HepG2 (cell line): ENCODE measurements at regions not wholly inside any gene's neighbourhood (a gene's known extent, or its start where the extent isn't known, plus 50 kb on each side); places are given as distances from the start of the nearest gene placed in this dataset.

Experiments
- ATAC-seq: fragments of 200-7000 bp; cut with Tn5 transposase; 3 replicates; pipeline ENCODE4 v1.9.1; 2020; ENCODE audit warnings: mild to moderate bottlenecking, moderate library complexity
- BruUV-seq: library from RNA; stranded (reverse); fragments of 400-500 nt; replicated peaks from 2 replicates; lab custom pipeline; 2021; lab: Mats Ljungman, UMichigan
- CTCF ChIA-PET: fragments of 300-600 bp; formaldehyde crosslinking; extraction: SDS; loops from one replicate; lab custom pipeline; 2021; ENCODE audit warnings: low total read pairs, inconsistent platforms, low intra/inter-chr PET ratio; lab: Yijun Ruan, JAX
- POLR2A ChIA-PET: fragments of 350-600 bp; sonication (Branson Sonifier 250); formaldehyde crosslinking; loops from one replicate; lab custom pipeline; 2020; ENCODE audit warnings: antibody characterized with exemption, inconsistent platforms; lab: Yijun Ruan, JAX
- DNase-seq: peaks from one replicate; pipeline ENCODE4 v3.0.0-alpha.2; 2015; ENCODE audit warnings: low spot score
- FAIRE-seq: peaks from 3 replicates; lab custom pipeline; 2011; peaks lifted over from hg19 to GRCh38; lab: Jason Lieb, UNC
- H2AFZ ChIP-seq: one replicate; pipeline ENCODE4 v1.6.1; 2011; ENCODE audit warnings: low read length, inconsistent platforms
- H3K27ac ChIP-seq: fragments of 300-600 bp; 3 replicates; pipeline ENCODE4 v1.8.0; 2011; ENCODE audit warnings: mixed run types, mild to moderate bottlenecking, mixed read lengths, low read length, inconsistent platforms; ENCODE audit not compliant: insufficient read depth; ENCODE audit errors: extremely low read length
- H3K27me3 ChIP-seq, 2 experiments: fragments of 200-600 bp in 1 of 2; 2 replicates in 1 of 2; 3 replicates in 1 of 2; pipeline versions ENCODE4 v1.6.0 to v1.8.0; 2011; ENCODE audit warnings: low read length in 2 of 2, mild to moderate bottlenecking in 2 of 2, moderate library complexity in 2 of 2, inconsistent platforms in 1 of 2; ENCODE audit not compliant: insufficient read depth in 2 of 2, control insufficient read depth in 1 of 2
- H3K36me3 ChIP-seq, 2 experiments: fragments of 200-600 bp in 1 of 2; replicated peaks in 1 of 2; 2 replicates in 1 of 2; 3 replicates in 1 of 2; pipeline versions ENCODE4 v1.5.1 to v1.8.0; 2011; ENCODE audit warnings: low read length in 2 of 2, inconsistent platforms in 1 of 2; ENCODE audit not compliant: insufficient read depth in 2 of 2, control insufficient read depth in 1 of 2
- H3K4me1 ChIP-seq: 2 replicates; pipeline ENCODE4 v1.5.1; 2012; ENCODE audit warnings: low read length, inconsistent platforms; ENCODE audit not compliant: insufficient read depth
- H3K4me2 ChIP-seq: 2 replicates; pipeline ENCODE4 v1.6.0; 2011; ENCODE audit warnings: low read depth, low read length, inconsistent platforms
- H3K4me3 ChIP-seq, 3 experiments: fragments of 200-600 bp in 1 of 3; sonication (generic), shearing (Covaris generic) in 1 of 3; replicated peaks in 1 of 3; 2 replicates each; pipeline ENCODE4 v1.5.1; 2011 to 2016; ENCODE audit warnings: low read length in 3 of 3, inconsistent platforms in 2 of 3, low read depth in 2 of 3, mild to moderate bottlenecking in 2 of 3, control low read depth in 1 of 3, mixed read lengths in 1 of 3; ENCODE audit not compliant: insufficient read depth in 1 of 3
- H3K79me2 ChIP-seq: one replicate; pipeline ENCODE4 v1.6.1; 2011; ENCODE audit warnings: low read length, inconsistent platforms; ENCODE audit not compliant: insufficient read depth
- H3K9ac ChIP-seq: 2 replicates; pipeline ENCODE4 v1.6.0; 2011; ENCODE audit warnings: mild to moderate bottlenecking, low read depth, low read length, inconsistent platforms; ENCODE audit not compliant: insufficient read depth
- H3K9me3 ChIP-seq: 2 replicates; pipeline ENCODE4 v1.5.1; 2012; ENCODE audit warnings: mild to moderate bottlenecking, low read length
- H4K20me1 ChIP-seq: 2 replicates; pipeline ENCODE4 v1.6.0; 2011; ENCODE audit warnings: inconsistent platforms, mild to moderate bottlenecking, low read length, moderate library complexity; ENCODE audit not compliant: insufficient read depth
- CEBPB ChIP-seq: IDR thresholded peaks from 2 replicates; pipeline ENCODE4 v1.6.1; 2011; ENCODE audit warnings: low read depth, low read length, improper control_type of control experiment, borderline replicate concordance
- EHMT2 ChIP-seq: fragments of 200-600 bp; sonication (generic); IDR thresholded peaks from 2 replicates; pipeline ENCODE4 v1.7.0; 2017; ENCODE audit warnings: antibody characterized with exemption, low read depth, low read length, borderline replicate concordance
- ELF1 ChIP-seq: sonication (generic); formaldehyde crosslinking; IDR thresholded peaks from 2 replicates; pipeline ENCODE4 v1.4.0; 2020; ENCODE audit warnings: missing genetic modification reagents
- HHEX ChIP-seq: IDR thresholded peaks from 2 replicates; pipeline ENCODE4 v1.6.1; 2016; ENCODE audit warnings: control low read depth
- HIVEP1 ChIP-seq: sonication (generic); formaldehyde crosslinking; IDR thresholded peaks from 2 replicates; pipeline ENCODE4 v1.4.0; 2020; ENCODE audit warnings: mild to moderate bottlenecking, missing genetic modification reagents
- MBD4 ChIP-seq: IDR thresholded peaks from 2 replicates; pipeline ENCODE4 v1.6.1; 2012; ENCODE audit warnings: low read length, inconsistent platforms, borderline replicate concordance
- MIER2 ChIP-seq: IDR thresholded peaks from 2 replicates; pipeline ENCODE4 v1.6.1; 2016; ENCODE audit warnings: missing biosample characterization, missing genetic modification reagents
- RFX3 ChIP-seq: IDR thresholded peaks from 2 replicates; pipeline ENCODE4 v1.6.1; 2016; ENCODE audit warnings: missing biosample characterization, missing genetic modification reagents
- U2AF1 ChIP-seq: fragments of 200-400 bp; formaldehyde crosslinking; optimal IDR thresholded peaks from 2 replicates; pipeline ENCODE3; 2017; ENCODE audit warnings: mild to moderate bottlenecking, low read depth, low read length
- WIZ ChIP-seq: sonication (generic); formaldehyde crosslinking; IDR thresholded peaks from 2 replicates; pipeline ENCODE4 v1.5.1; 2020; ENCODE audit warnings: mild to moderate bottlenecking, missing genetic modification reagents
- ZNF350 ChIP-seq: sonication (generic); formaldehyde crosslinking; IDR thresholded peaks from 2 replicates; pipeline ENCODE4 v1.4.0; 2020; ENCODE audit warnings: mild to moderate bottlenecking, low read depth, missing genetic modification reagents, borderline replicate concordance
- ZNF747 ChIP-seq: sonication (generic); formaldehyde crosslinking; IDR thresholded peaks from 2 replicates; pipeline ENCODE4 v1.8.1; 2023; ENCODE audit warnings: missing genetic modification reagents, mild to moderate bottlenecking, borderline replicate concordance
- ZNF839 ChIP-seq: sonication (generic); formaldehyde crosslinking; IDR thresholded peaks from 2 replicates; pipeline ENCODE4 v1.4.0; 2020; ENCODE audit warnings: missing genetic modification reagents, mild to moderate bottlenecking, borderline replicate concordance
- ZSCAN25 ChIP-seq: sonication (generic); formaldehyde crosslinking; IDR thresholded peaks from 2 replicates; pipeline ENCODE4 v1.8.0; 2022; ENCODE audit warnings: mild to moderate bottlenecking, missing genetic modification reagents
- whole genome bisulfite sequencing: methylation state at CpG from one replicate; pipeline ENCODE4 v1.1.6; 2017; ENCODE audit warnings: low lambda C conversion rate; 5-methylcytosine and 5-hydroxymethylcytosine counted together
- in situ Hi-C: cut with HindIII; loops from 2 replicates; pipeline ENCODE4 v1.10.0; 2017; ENCODE audit warnings: low pct_unique_long_range_greater_than_20kb; ENCODE audit not compliant: extremely low pct_ligation_motif_present
- intact Hi-C: fragments of 100-400 bp; cut with micrococcal nuclease; formaldehyde crosslinking; loops from one replicate; pipeline ENCODE4 v1.10.0; 2022; ENCODE audit not compliant: unreplicated experiment
- TF ChIP-seq, protein P1 (sequence below): sonication (generic); formaldehyde crosslinking; IDR thresholded peaks from 2 replicates; pipeline ENCODE4 v1.5.1; 2020; ENCODE audit warnings: mild to moderate bottlenecking, missing genetic modification reagents, borderline replicate concordance
- TF ChIP-seq, protein P2 (sequence below): sonication (generic); formaldehyde crosslinking; IDR thresholded peaks from 2 replicates; pipeline ENCODE4 v1.4.0; 2020; ENCODE audit warnings: missing genetic modification reagents

DNA sequence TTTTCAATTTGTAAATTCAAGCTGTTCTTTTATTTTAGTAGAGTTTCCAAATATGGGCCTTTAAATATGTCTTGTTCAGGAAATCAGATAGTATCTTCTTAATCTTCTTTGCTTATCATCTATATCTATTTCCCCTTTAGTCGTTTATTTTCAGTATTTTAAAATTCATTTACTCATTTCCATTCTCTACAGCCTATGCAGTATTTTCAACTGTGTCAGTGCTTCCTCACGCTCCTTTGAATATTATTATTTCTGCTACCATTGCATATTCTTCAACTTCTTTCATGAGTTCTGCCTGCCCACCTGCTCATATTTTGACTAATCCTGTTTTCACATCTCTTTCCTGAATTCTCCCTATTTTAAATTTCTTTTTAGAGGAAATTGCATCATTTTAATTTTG lies 185.4 kb downstream of the DKK2 start:
- no peak overlapping the region for H2AFZ ChIP-seq
- WGBS: 4% methylated on average over 2 of the region's 2 CpGs
- no peaks in the 10 kb centered on the region for H3K9me3 ChIP-seq
- H4K20me1 ChIP-seq: no peaks in the 10 kb centered on the region
- no peaks in the 10 kb centered on the region for H3K36me3 ChIP-seq
- DNase-seq (no peak), ATAC-seq (no peak), FAIRE-seq (no peak)
- no peaks in the 10 kb centered on the region for H3K79me2 ChIP-seq
- TF ChIP-seq, protein P1, sequence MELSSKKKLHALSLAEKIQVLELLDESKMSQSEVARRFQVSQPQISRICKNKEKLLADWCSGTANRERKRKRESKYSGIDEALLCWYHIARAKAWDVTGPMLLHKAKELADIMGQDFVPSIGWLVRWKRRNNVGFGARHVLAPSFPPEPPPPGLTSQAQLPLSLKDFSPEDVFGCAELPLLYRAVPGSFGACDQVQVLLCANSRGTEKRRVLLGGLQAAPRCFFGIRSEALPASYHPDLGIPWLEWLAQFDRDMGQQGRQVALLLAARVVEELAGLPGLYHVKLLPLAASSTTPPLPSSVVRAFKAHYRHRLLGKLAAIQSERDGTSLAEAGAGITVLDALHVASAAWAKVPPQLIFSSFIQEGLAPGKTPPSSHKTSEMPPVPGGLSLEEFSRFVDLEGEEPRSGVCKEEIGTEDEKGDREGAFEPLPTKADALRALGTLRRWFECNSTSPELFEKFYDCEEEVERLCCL (CRISPR knock-in tag): no peak
- no peak for TF ChIP-seq MIER2 (CRISPR knock-in tag)
- no peaks in the 10 kb centered on the region for H3K4me1 ChIP-seq
- ChIA-PET CTCF (no interaction called here), POLR2A (no interaction called here)
- no peak overlapping the region for H3K9ac ChIP-seq
- H3K27ac ChIP-seq: no peak overlapping the region
- no peaks in the 10 kb centered on the region for H3K27me3 ChIP-seq
- no TSS peak for BruUV-seq
- in situ Hi-C loops: no loop called here
- H3K4me3 ChIP-seq: no peak overlapping the region
- intact Hi-C loops: no loop called here
- H3K4me2 ChIP-seq: no peak overlapping the region

DNA sequence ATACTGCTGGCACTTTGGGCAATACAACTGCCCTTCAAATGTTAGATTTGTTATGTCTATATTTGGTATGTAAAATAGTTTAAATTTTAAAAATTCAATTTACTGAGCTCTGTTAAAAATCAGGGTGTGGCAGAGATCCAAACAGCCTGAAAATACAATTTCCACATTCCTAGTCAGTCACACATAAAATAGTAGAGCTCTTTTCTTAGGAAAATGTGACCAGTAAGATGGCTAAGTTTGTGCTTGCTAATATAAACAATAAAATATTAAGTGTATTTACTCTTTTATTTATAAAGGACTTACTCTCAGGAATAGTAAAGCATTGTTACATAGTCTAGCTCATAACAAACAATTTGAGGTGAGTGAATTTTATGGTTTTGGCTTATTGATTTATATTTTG lies 200.2 kb downstream of the DKK2 start:
- Histone ChIP-seq H3K4me2 (no peak overlapping the region), H3K9ac (no peak overlapping the region), H3K27ac (no peak overlapping the region), H3K9me3 (peaks cover 19% of the 10 kb centered on the region), H2AFZ (no peak overlapping the region), H3K36me3 (no peaks in the 10 kb centered on the region), H4K20me1 (no peaks in the 10 kb centered on the region), H3K4me3 (no peak overlapping the region), H3K79me2 (no peaks in the 10 kb centered on the region), H3K4me1 (no peaks in the 10 kb centered on the region)
- ChIA-PET CTCF (no interaction called here), POLR2A (no interaction called here)
- no peak for DNase-seq
- ATAC-seq: no peak
- FAIRE-seq: no peak
- in situ Hi-C loops: no loop called here
- no TSS peak for BruUV-seq
- TF ChIP-seq, protein P2, sequence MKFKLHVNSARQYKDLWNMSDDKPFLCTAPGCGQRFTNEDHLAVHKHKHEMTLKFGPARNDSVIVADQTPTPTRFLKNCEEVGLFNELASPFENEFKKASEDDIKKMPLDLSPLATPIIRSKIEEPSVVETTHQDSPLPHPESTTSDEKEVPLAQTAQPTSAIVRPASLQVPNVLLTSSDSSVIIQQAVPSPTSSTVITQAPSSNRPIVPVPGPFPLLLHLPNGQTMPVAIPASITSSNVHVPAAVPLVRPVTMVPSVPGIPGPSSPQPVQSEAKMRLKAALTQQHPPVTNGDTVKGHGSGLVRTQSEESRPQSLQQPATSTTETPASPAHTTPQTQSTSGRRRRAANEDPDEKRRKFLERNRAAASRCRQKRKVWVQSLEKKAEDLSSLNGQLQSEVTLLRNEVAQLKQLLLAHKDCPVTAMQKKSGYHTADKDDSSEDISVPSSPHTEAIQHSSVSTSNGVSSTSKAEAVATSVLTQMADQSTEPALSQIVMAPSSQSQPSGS (CRISPR knock-in tag): no peak
- no peak for TF ChIP-seq MBD4
- TF ChIP-seq WIZ: no peak
- no peak for TF ChIP-seq ELF1 (CRISPR knock-in tag)
- no peak for TF ChIP-seq EHMT2
- TF ChIP-seq ZNF839 (CRISPR knock-in tag): no peak
- no peak for TF ChIP-seq HHEX
- TF ChIP-seq ZNF350 (CRISPR knock-in tag): no peak
- TF ChIP-seq U2AF1: no peak
- no peak for TF ChIP-seq ZSCAN25 (CRISPR knock-in tag)
- TF ChIP-seq RFX3: no peak
- TF ChIP-seq CEBPB: no peak
- TF ChIP-seq HIVEP1: no peak
- no peak for TF ChIP-seq ZNF747 (CRISPR knock-in tag)
- TF ChIP-seq, all 625 proteins: peak for 0
- intact Hi-C loops: no loop called here
- H3K27me3 ChIP-seq: no peaks in the 10 kb centered on the region
